CD14-positive monocyte (primary cell): ENCODE measurements at regions not wholly inside any gene's neighbourhood (a gene's known extent, or its start where the extent isn't known, plus 50 kb on each side); places are given as distances from the start of the nearest gene placed in this dataset.

ENCODE experiments used
- DNase-seq, 3 donors: peaks; one replicate each; pipeline ENCODE4 v3.0.0-alpha.2; 2011 to 2022
- H2AFZ ChIP-seq: 2 replicates; pipeline ENCODE4 v1.6.0; 2012; ENCODE audit warnings: mild to moderate bottlenecking, low read depth, low read length, inconsistent platforms; ENCODE audit not compliant: insufficient read depth, poor library complexity, severe bottlenecking
- H3K27ac ChIP-seq, 2 donors: 1 replicate in 1 of 2; 2 replicates in 1 of 2; pipeline ENCODE4 v1.5.1; 2012 to 2013; ENCODE audit warnings: low read length in 2 of 2, control low read depth in 1 of 2, inconsistent platforms in 1 of 2, low read depth in 1 of 2, mild to moderate bottlenecking in 1 of 2
- H3K27me3 ChIP-seq, 2 donors: one replicate each; pipeline versions ENCODE4 v1.6.0 to v1.6.1; 2011 to 2013; ENCODE audit warnings: low read length in 2 of 2; ENCODE audit not compliant: control insufficient read depth in 2 of 2, insufficient read depth in 2 of 2
- H3K36me3 ChIP-seq, 2 donors: replicated peaks in 1 of 2; 1 replicate in 1 of 2; 2 replicates in 1 of 2; pipeline versions ENCODE4 v1.5.1 to v1.6.1; 2012 to 2013; ENCODE audit warnings: low read length in 2 of 2, control low read depth in 1 of 2, inconsistent platforms in 1 of 2, mild to moderate bottlenecking in 1 of 2; ENCODE audit not compliant: insufficient read depth in 2 of 2, control insufficient read depth in 1 of 2
- H3K4me1 ChIP-seq, 2 donors: 1 replicate in 1 of 2; 2 replicates in 1 of 2; pipeline versions ENCODE4 v1.5.1 to v1.6.1; 2012 to 2013; ENCODE audit warnings: low read length in 2 of 2, control low read depth in 1 of 2, inconsistent platforms in 1 of 2, mild to moderate bottlenecking in 1 of 2, moderate library complexity in 1 of 2; ENCODE audit not compliant: insufficient read depth in 2 of 2, control insufficient read depth in 1 of 2
- H3K4me2 ChIP-seq: replicated peaks from 2 replicates; pipeline ENCODE3; 2012; ENCODE audit warnings: low read length, moderate library complexity, mild to moderate bottlenecking; ENCODE audit not compliant: poor library complexity, severe bottlenecking; ENCODE audit errors: extremely low read depth
- H3K4me3 ChIP-seq, 3 experiments: fragments of 200-600 bp in 1 of 3; sonication (generic) in 1 of 3; replicated peaks in 1 of 3; 1 replicate in 2 of 3; 2 replicates in 1 of 3; pipeline ENCODE4 v1.5.1; 2011 to 2013; ENCODE audit warnings: low read length in 3 of 3, mild to moderate bottlenecking in 3 of 3, control low read depth in 2 of 3, low read depth in 2 of 3, inconsistent platforms in 1 of 3, moderate library complexity in 1 of 3
- H3K79me2 ChIP-seq: 2 replicates; pipeline ENCODE4 v1.6.0; 2012; ENCODE audit warnings: mild to moderate bottlenecking, control low read depth, inconsistent platforms, low read length, moderate library complexity; ENCODE audit not compliant: insufficient read depth
- H3K9ac ChIP-seq: 2 replicates; pipeline ENCODE4 v1.6.0; 2017; ENCODE audit warnings: low read length, mild to moderate bottlenecking; ENCODE audit not compliant: insufficient read depth, poor library complexity, severe bottlenecking
- H3K9me3 ChIP-seq, 2 donors: replicated peaks in 1 of 2; 1 replicate in 1 of 2; 2 replicates in 1 of 2; pipeline versions ENCODE4 v1.5.1 to v1.6.1; 2012 to 2013; ENCODE audit warnings: low read length in 2 of 2, control low read depth in 1 of 2; ENCODE audit not compliant: control insufficient read depth in 1 of 2, insufficient read depth in 1 of 2
- H4K20me1 ChIP-seq: 2 replicates; pipeline ENCODE4 v1.6.0; 2012; ENCODE audit warnings: mild to moderate bottlenecking, low read length, control low read depth, moderate library complexity; ENCODE audit not compliant: insufficient read depth
- H3K27ac Mint-ChIP-seq, 7 donors: one replicate each; pipeline ENCODE4 v1.8.0; 2020; ENCODE audit warnings: mild to moderate bottlenecking in 7 of 7, mixed read lengths in 7 of 7, moderate library complexity in 6 of 7, inconsistent platforms in 2 of 7
- H3K27me3 Mint-ChIP-seq, 3 donors: one replicate each; pipeline ENCODE4 v1.8.0; 2021 to 2022; ENCODE audit warnings: low read depth in 3 of 3, mild to moderate bottlenecking in 3 of 3, mixed read lengths in 3 of 3, moderate library complexity in 3 of 3, inconsistent platforms in 1 of 3
- H3K36me3 Mint-ChIP-seq, 2 donors: one replicate each; pipeline ENCODE4 v1.8.0; 2020; ENCODE audit warnings: mixed read lengths in 2 of 2, inconsistent platforms in 1 of 2, mild to moderate bottlenecking in 1 of 2
- H3K4me1 Mint-ChIP-seq: one replicate; pipeline ENCODE4 v1.8.0; 2020; ENCODE audit warnings: mild to moderate bottlenecking, mixed read lengths
- H3K4me3 Mint-ChIP-seq, 2 donors: one replicate each; pipeline ENCODE4 v1.8.0; 2020; ENCODE audit warnings: mild to moderate bottlenecking in 2 of 2, mixed read lengths in 2 of 2, moderate library complexity in 1 of 2
- H3K9me3 Mint-ChIP-seq, 7 donors: one replicate each; pipeline ENCODE4 v1.8.0; 2020 to 2022; ENCODE audit warnings: mixed read lengths in 7 of 7, mild to moderate bottlenecking in 6 of 7, moderate library complexity in 6 of 7, inconsistent platforms in 2 of 7
- WGBS: methylation state at CpG from one replicate; pipeline ENCODE4 v1.1.5; 2013; ENCODE audit warnings: missing lambda C conversion rate; ENCODE audit not compliant: insufficient coverage; 5-methylcytosine and 5-hydroxymethylcytosine counted together
- intact Hi-C, 2 donors: fragments of 100-400 bp; cut with micrococcal nuclease; formaldehyde crosslinking; loops; one replicate each; pipeline versions ENCODE4 v1.15.0 to v1.15.1; 2023
- TF ChIP-seq, protein P1 (sequence below): fragments of 200-600 bp; IDR thresholded peaks from one replicate; pipeline ENCODE4 v1.8.0; 2022; ENCODE audit warnings: antibody characterized with exemption, mild to moderate bottlenecking

DNA sequence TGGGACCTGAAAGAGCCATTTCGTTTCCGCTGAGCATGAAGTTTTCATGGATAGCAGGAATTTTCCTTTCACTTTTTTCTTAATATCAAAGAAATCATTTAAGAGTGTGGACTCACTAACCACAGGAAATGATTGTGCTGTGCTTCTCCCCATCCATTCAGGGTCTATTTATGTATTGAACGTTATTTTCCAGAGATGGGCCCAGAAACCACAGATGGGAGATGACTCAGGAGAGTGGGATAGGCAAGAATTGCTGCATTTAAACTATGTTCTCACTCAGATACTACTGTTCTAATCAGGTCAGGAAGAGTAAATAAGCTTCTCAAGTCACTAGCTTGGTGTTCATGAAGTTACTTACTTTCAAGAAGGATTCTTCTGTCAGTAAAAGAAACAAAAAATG lies 763.8 kb downstream of the DTWD2 start:
- Histone ChIP-seq H3K27ac (no peak overlapping the region), H3K27me3 (no peaks in the 10 kb centered on the region), H3K9ac (no peak overlapping the region), H3K9me3 (peaks cover 0 to 5% of the 10 kb centered on the region in 2 donors), H4K20me1 (no peaks in the 10 kb centered on the region), H3K4me3 (no peak overlapping the region), H3K4me2 (no peak overlapping the region), H2AFZ (no peak overlapping the region), H3K36me3 (no peaks in the 10 kb centered on the region), H3K4me1 (no peaks in the 10 kb centered on the region), H3K79me2 (no peaks in the 10 kb centered on the region)
- no peak overlapping the region for H3K4me3 Mint-ChIP-seq
- no peaks in the 10 kb centered on the region for H3K36me3 Mint-ChIP-seq
- no peak overlapping the region for H3K27ac Mint-ChIP-seq
- intact Hi-C loops, result no loop called here
- H3K27me3 Mint-ChIP-seq, result peaks cover 0 to 1% (median 0%) of the 10 kb centered on the region in 3 donors
- TF ChIP-seq, protein P1, sequence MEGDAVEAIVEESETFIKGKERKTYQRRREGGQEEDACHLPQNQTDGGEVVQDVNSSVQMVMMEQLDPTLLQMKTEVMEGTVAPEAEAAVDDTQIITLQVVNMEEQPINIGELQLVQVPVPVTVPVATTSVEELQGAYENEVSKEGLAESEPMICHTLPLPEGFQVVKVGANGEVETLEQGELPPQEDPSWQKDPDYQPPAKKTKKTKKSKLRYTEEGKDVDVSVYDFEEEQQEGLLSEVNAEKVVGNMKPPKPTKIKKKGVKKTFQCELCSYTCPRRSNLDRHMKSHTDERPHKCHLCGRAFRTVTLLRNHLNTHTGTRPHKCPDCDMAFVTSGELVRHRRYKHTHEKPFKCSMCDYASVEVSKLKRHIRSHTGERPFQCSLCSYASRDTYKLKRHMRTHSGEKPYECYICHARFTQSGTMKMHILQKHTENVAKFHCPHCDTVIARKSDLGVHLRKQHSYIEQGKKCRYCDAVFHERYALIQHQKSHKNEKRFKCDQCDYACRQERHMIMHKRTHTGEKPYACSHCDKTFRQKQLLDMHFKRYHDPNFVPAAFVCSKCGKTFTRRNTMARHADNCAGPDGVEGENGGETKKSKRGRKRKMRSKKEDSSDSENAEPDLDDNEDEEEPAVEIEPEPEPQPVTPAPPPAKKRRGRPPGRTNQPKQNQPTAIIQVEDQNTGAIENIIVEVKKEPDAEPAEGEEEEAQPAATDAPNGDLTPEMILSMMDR, result no peak
- no CpG with 5 or more reads among the region's 3 CpGs for WGBS
- peaks cover 0 to 7% (median 0%) of the 10 kb centered on the region in 7 donors for H3K9me3 Mint-ChIP-seq
- DNase-seq, result no peak
- H3K4me1 Mint-ChIP-seq, result no peaks in the 10 kb centered on the region

DNA sequence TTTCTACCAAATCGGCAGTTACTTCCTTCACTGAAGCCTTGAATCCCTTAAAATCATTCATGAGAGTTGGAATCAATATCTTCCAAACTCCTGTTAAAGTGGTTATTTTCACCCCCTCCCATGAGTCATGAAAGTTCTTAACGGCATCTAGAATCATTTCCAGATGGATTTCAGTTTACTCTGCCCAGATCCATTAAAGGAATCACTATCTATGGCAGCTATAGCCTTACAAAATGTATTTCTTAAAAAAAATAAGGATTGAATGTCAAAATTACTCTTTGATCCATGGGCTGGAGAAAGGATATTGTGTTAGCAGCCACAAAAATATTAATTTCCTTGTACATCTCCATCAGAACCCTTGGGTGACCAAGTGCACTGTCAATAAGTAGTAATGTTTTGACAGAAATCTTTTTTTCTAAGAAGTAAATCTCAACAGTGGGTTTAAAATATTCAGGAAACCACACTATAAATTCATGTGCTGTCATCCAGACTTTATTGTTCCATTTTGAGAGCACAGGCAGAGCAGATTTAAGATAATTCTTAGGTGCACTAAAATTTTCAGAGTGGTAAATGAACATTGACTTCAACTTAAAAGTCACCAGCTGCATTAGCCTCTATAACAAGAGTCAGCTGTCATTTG lies 767.7 kb downstream of the DTWD2 start:
- no peaks in the 10 kb centered on the region for H3K79me2 ChIP-seq
- H4K20me1 ChIP-seq, result no peaks in the 10 kb centered on the region
- no CpG with 5 or more reads among the region's 2 CpGs for WGBS
- peaks cover 5 to 6% of the 10 kb centered on the region in 2 donors for H3K9me3 ChIP-seq
- DNase-seq, result no peak
- TF ChIP-seq, protein P1, result no peak
- Mint-ChIP-seq H3K27ac (no peak overlapping the region), H3K27me3 (peaks cover 0 to 1% (median 0%) of the 10 kb centered on the region in 3 donors), H3K36me3 (no peaks in the 10 kb centered on the region), H3K4me3 (no peak overlapping the region), H3K4me1 (no peaks in the 10 kb centered on the region), H3K9me3 (peaks cover 0 to 4% (median 0%) of the 10 kb centered on the region in 7 donors)
- H3K27ac ChIP-seq, result no peak overlapping the region
- no peak overlapping the region for H3K9ac ChIP-seq
- H2AFZ ChIP-seq, result no peak overlapping the region
- H3K4me2 ChIP-seq, result no peak overlapping the region
- no peaks in the 10 kb centered on the region for H3K4me1 ChIP-seq
- intact Hi-C loops, result no loop called here
- no peaks in the 10 kb centered on the region for H3K36me3 ChIP-seq
- H3K27me3 ChIP-seq, result no peaks in the 10 kb centered on the region
- no peak overlapping the region for H3K4me3 ChIP-seq
